ENCODE measurements at regions not wholly inside any gene's neighbourhood (a gene's known extent, or its start where the extent isn't known, plus 50 kb on each side); places are given as distances from the start of the nearest gene placed in this dataset.

DNA sequence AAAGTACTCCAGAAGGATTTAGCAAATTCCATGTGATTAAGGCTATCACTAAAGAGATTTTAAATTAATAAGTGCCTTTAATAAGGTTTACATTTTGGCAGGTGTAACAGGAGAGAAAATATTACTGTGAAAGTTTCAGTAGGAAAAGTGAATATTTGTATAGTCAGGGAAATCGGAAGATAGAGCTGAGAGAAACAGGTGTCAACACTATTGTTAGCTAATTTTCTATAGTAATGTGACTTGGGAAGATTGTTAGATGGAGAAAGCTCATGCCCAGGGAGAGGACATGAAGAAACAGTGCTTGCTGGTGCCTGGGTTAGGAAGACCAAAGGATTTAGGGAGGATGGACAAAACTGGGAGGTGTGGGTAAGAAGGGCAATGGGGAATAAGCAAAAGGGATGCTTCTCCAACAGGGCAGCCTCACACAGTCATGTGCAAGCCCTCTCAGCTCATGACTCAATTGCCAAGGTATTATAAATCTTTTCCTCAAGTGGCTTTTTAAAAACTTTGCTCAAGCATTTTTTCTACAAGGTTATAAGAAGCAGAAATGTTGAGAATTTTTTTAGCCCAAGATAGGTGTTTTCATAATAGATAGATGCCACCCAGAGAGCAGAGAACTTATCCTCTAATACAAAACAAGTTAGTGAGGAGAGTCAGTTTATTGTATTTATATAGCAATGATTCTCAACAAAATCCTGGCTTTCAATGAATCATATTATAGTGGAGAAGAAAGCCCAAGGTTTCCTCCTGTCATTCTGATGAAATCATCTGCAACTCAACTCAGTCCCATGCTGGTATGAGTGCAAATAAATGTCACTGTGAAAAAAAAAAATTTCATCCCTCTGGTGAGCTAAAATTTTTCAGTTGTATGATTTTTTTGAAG lies 325.2 kb upstream of the NT5E start:
- TF ChIP-seq, protein P1, sequence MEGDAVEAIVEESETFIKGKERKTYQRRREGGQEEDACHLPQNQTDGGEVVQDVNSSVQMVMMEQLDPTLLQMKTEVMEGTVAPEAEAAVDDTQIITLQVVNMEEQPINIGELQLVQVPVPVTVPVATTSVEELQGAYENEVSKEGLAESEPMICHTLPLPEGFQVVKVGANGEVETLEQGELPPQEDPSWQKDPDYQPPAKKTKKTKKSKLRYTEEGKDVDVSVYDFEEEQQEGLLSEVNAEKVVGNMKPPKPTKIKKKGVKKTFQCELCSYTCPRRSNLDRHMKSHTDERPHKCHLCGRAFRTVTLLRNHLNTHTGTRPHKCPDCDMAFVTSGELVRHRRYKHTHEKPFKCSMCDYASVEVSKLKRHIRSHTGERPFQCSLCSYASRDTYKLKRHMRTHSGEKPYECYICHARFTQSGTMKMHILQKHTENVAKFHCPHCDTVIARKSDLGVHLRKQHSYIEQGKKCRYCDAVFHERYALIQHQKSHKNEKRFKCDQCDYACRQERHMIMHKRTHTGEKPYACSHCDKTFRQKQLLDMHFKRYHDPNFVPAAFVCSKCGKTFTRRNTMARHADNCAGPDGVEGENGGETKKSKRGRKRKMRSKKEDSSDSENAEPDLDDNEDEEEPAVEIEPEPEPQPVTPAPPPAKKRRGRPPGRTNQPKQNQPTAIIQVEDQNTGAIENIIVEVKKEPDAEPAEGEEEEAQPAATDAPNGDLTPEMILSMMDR (IDR thresholded peaks at IDR 0.05), result no peak
- TF ChIP-seq, protein P2, sequence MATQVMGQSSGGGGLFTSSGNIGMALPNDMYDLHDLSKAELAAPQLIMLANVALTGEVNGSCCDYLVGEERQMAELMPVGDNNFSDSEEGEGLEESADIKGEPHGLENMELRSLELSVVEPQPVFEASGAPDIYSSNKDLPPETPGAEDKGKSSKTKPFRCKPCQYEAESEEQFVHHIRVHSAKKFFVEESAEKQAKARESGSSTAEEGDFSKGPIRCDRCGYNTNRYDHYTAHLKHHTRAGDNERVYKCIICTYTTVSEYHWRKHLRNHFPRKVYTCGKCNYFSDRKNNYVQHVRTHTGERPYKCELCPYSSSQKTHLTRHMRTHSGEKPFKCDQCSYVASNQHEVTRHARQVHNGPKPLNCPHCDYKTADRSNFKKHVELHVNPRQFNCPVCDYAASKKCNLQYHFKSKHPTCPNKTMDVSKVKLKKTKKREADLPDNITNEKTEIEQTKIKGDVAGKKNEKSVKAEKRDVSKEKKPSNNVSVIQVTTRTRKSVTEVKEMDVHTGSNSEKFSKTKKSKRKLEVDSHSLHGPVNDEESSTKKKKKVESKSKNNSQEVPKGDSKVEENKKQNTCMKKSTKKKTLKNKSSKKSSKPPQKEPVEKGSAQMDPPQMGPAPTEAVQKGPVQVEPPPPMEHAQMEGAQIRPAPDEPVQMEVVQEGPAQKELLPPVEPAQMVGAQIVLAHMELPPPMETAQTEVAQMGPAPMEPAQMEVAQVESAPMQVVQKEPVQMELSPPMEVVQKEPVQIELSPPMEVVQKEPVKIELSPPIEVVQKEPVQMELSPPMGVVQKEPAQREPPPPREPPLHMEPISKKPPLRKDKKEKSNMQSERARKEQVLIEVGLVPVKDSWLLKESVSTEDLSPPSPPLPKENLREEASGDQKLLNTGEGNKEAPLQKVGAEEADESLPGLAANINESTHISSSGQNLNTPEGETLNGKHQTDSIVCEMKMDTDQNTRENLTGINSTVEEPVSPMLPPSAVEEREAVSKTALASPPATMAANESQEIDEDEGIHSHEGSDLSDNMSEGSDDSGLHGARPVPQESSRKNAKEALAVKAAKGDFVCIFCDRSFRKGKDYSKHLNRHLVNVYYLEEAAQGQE (IDR thresholded peaks at IDR 0.05; ENCODE audit: insufficient read depth in 1 of 2, low read depth in 2 of 2, low read length in 1 of 2), result no peak
- TF ChIP-seq POLR2AphosphoS5 (IDR thresholded peaks at IDR 0.05; ENCODE audit: low read depth, low read length) (no peak), SIN3A (IDR thresholded peaks at IDR 0.05; ENCODE audit: borderline replicate concordance, insufficient read depth, low read depth, low read length) (no peak), TCF7L2 (IDR thresholded peaks at IDR 0.05; ENCODE audit: low read depth, low read length) (no peak)
